HepG2 (cell line): ENCODE measurements at regions not wholly inside any gene's neighbourhood (a gene's known extent, or its start where the extent isn't known, plus 50 kb on each side); places are given as distances from the start of the nearest gene placed in this dataset.

Source experiments
- ATAC-seq: fragments of 200-7000 bp; cut with Tn5 transposase; 3 replicates; pipeline ENCODE4 v1.9.1; 2020; ENCODE audit warnings: mild to moderate bottlenecking, moderate library complexity
- BruUV-seq: library from RNA; stranded (reverse); fragments of 400-500 nt; replicated peaks from 2 replicates; lab custom pipeline; 2021; lab: Mats Ljungman, UMichigan
- CTCF ChIA-PET: fragments of 300-600 bp; formaldehyde crosslinking; extraction: SDS; loops from one replicate; lab custom pipeline; 2021; ENCODE audit warnings: low total read pairs, inconsistent platforms, low intra/inter-chr PET ratio; lab: Yijun Ruan, JAX
- POLR2A ChIA-PET: fragments of 350-600 bp; sonication (Branson Sonifier 250); formaldehyde crosslinking; loops from one replicate; lab custom pipeline; 2020; ENCODE audit warnings: antibody characterized with exemption, inconsistent platforms; lab: Yijun Ruan, JAX
- DNase-seq: peaks from one replicate; pipeline ENCODE4 v3.0.0-alpha.2; 2015; ENCODE audit warnings: low spot score
- FAIRE-seq: peaks from 3 replicates; lab custom pipeline; 2011; peaks lifted over from hg19 to GRCh38; lab: Jason Lieb, UNC
- H2AFZ ChIP-seq: one replicate; pipeline ENCODE4 v1.6.1; 2011; ENCODE audit warnings: low read length, inconsistent platforms
- H3K27ac ChIP-seq: fragments of 300-600 bp; 3 replicates; pipeline ENCODE4 v1.8.0; 2011; ENCODE audit warnings: mixed run types, mild to moderate bottlenecking, mixed read lengths, low read length, inconsistent platforms; ENCODE audit not compliant: insufficient read depth; ENCODE audit errors: extremely low read length
- H3K27me3 ChIP-seq, 2 experiments: fragments of 200-600 bp in 1 of 2; 2 replicates in 1 of 2; 3 replicates in 1 of 2; pipeline versions ENCODE4 v1.6.0 to v1.8.0; 2011; ENCODE audit warnings: low read length in 2 of 2, mild to moderate bottlenecking in 2 of 2, moderate library complexity in 2 of 2, inconsistent platforms in 1 of 2; ENCODE audit not compliant: insufficient read depth in 2 of 2, control insufficient read depth in 1 of 2
- H3K36me3 ChIP-seq, 2 experiments: fragments of 200-600 bp in 1 of 2; replicated peaks in 1 of 2; 2 replicates in 1 of 2; 3 replicates in 1 of 2; pipeline versions ENCODE4 v1.5.1 to v1.8.0; 2011; ENCODE audit warnings: low read length in 2 of 2, inconsistent platforms in 1 of 2; ENCODE audit not compliant: insufficient read depth in 2 of 2, control insufficient read depth in 1 of 2
- H3K4me1 ChIP-seq: 2 replicates; pipeline ENCODE4 v1.5.1; 2012; ENCODE audit warnings: low read length, inconsistent platforms; ENCODE audit not compliant: insufficient read depth
- H3K4me2 ChIP-seq: 2 replicates; pipeline ENCODE4 v1.6.0; 2011; ENCODE audit warnings: low read depth, low read length, inconsistent platforms
- H3K4me3 ChIP-seq, 3 experiments: fragments of 200-600 bp in 1 of 3; sonication (generic), shearing (Covaris generic) in 1 of 3; replicated peaks in 1 of 3; 2 replicates each; pipeline ENCODE4 v1.5.1; 2011 to 2016; ENCODE audit warnings: low read length in 3 of 3, inconsistent platforms in 2 of 3, low read depth in 2 of 3, mild to moderate bottlenecking in 2 of 3, control low read depth in 1 of 3, mixed read lengths in 1 of 3; ENCODE audit not compliant: insufficient read depth in 1 of 3
- H3K79me2 ChIP-seq: one replicate; pipeline ENCODE4 v1.6.1; 2011; ENCODE audit warnings: low read length, inconsistent platforms; ENCODE audit not compliant: insufficient read depth
- H3K9ac ChIP-seq: 2 replicates; pipeline ENCODE4 v1.6.0; 2011; ENCODE audit warnings: mild to moderate bottlenecking, low read depth, low read length, inconsistent platforms; ENCODE audit not compliant: insufficient read depth
- H3K9me3 ChIP-seq: 2 replicates; pipeline ENCODE4 v1.5.1; 2012; ENCODE audit warnings: mild to moderate bottlenecking, low read length
- H4K20me1 ChIP-seq: 2 replicates; pipeline ENCODE4 v1.6.0; 2011; ENCODE audit warnings: inconsistent platforms, mild to moderate bottlenecking, low read length, moderate library complexity; ENCODE audit not compliant: insufficient read depth
- CENPT ChIP-seq: sonication (generic); formaldehyde crosslinking; IDR thresholded peaks from 2 replicates; pipeline ENCODE4 v1.8.0; 2022; ENCODE audit warnings: low read depth, mild to moderate bottlenecking, moderate library complexity, missing genetic modification reagents
- MBD4 ChIP-seq: IDR thresholded peaks from 2 replicates; pipeline ENCODE4 v1.6.1; 2012; ENCODE audit warnings: low read length, inconsistent platforms, borderline replicate concordance
- MEF2D ChIP-seq: sonication (generic); formaldehyde crosslinking; IDR thresholded peaks from 2 replicates; pipeline ENCODE4 v1.5.1; 2020; ENCODE audit warnings: mild to moderate bottlenecking, missing genetic modification reagents
- NFAT5 ChIP-seq: sonication (generic); formaldehyde crosslinking; IDR thresholded peaks from 2 replicates; pipeline ENCODE4 v1.4.0; 2020; ENCODE audit warnings: missing genetic modification reagents
- SP4 ChIP-seq: sonication (generic); formaldehyde crosslinking; IDR thresholded peaks from 2 replicates; pipeline ENCODE4 v1.8.1; 2023; ENCODE audit warnings: mild to moderate bottlenecking, missing genetic modification reagents
- ZNF513 ChIP-seq: sonication (generic); formaldehyde crosslinking; conservative IDR thresholded peaks from 2 replicates; pipeline ENCODE4 v1.5.0; 2020; ENCODE audit warnings: missing genetic modification reagents
- ZNF550 ChIP-seq: sonication (generic); formaldehyde crosslinking; IDR thresholded peaks from 2 replicates; pipeline ENCODE4 v1.4.0; 2020; ENCODE audit warnings: mild to moderate bottlenecking, missing genetic modification reagents, borderline replicate concordance
- ZNF687 ChIP-seq: sonication (generic); formaldehyde crosslinking; IDR thresholded peaks from 2 replicates; pipeline ENCODE4 v1.5.1; 2020; ENCODE audit warnings: mild to moderate bottlenecking, missing genetic modification reagents, moderate library complexity
- WGBS: methylation state at CpG from one replicate; pipeline ENCODE4 v1.1.6; 2017; ENCODE audit warnings: low lambda C conversion rate; 5-methylcytosine and 5-hydroxymethylcytosine counted together
- in situ Hi-C: cut with HindIII; loops from 2 replicates; pipeline ENCODE4 v1.10.0; 2017; ENCODE audit warnings: low pct_unique_long_range_greater_than_20kb; ENCODE audit not compliant: extremely low pct_ligation_motif_present
- intact Hi-C: fragments of 100-400 bp; cut with micrococcal nuclease; formaldehyde crosslinking; loops from one replicate; pipeline ENCODE4 v1.10.0; 2022; ENCODE audit not compliant: unreplicated experiment

GRCh38 chr10:125554016-125554703 is 128.8 kb downstream of the TEX36 start:
- in situ Hi-C loops (no loop called here), intact Hi-C loops (no loop called here)
- Histone ChIP-seq H3K79me2 (no peaks in the 10 kb centered on the region), H3K4me1 (no peaks in the 10 kb centered on the region), H2AFZ (no peak overlapping the region), H3K9ac (no peak overlapping the region), H3K9me3 (no peaks in the 10 kb centered on the region), H3K36me3 (no peaks in the 10 kb centered on the region), H3K27ac (no peak overlapping the region), H4K20me1 (no peaks in the 10 kb centered on the region), H3K4me2 (no peak overlapping the region), H3K27me3 (peaks cover 2 to 26% of the 10 kb centered on the region in 2 experiments; a peak in 3 of 5 replicates), H3K4me3 (no peak overlapping the region)
- ATAC-seq (no peak), FAIRE-seq (no peak), DNase-seq (no peak)
- TF ChIP-seq ZNF687 (no peak), NFAT5 (no peak), MEF2D (CRISPR knock-in tag) (no peak), ZNF550 (CRISPR knock-in tag) (no peak), ZNF513 (CRISPR knock-in tag) (no peak), MBD4 (no peak), CENPT (no peak), SP4 (CRISPR knock-in tag) (no peak)
- no TSS peak for BruUV-seq
- WGBS: 13% methylated on average over 10 of the region's 10 CpGs
- ChIA-PET POLR2A (no interaction called here), CTCF (no interaction called here)
